ENCODE measurements at regions not wholly inside any gene's neighbourhood (a gene's known extent, or its start where the extent isn't known, plus 50 kb on each side); places are given as distances from the start of the nearest gene placed in this dataset.

GRCh38 chr10:108691126-108691525, 1232.2 kb downstream of the XPNPEP1 start:
- H3K4me1 ChIP-seq (ENCODE audit: control insufficient read depth in 1 of 2, insufficient read depth in 2 of 2, low read length in 2 of 2), result no peaks in the 10 kb centered on the region
- H3K4me3 ChIP-seq (ENCODE audit: low read length in 2 of 2), result no peak overlapping the region
- no peaks in the 10 kb centered on the region for H3K27me3 ChIP-seq (ENCODE audit: control insufficient read depth in 1 of 2, insufficient read depth in 2 of 2, low read length in 1 of 2)
- no peak overlapping the region for H3K27ac ChIP-seq (ENCODE audit: low read depth in 1 of 2, low read length in 2 of 2)
- no peak for ATAC-seq (ENCODE audit: low FRiP score)
- intact Hi-C loops (cut with DNase I), result no loop called here
- H3K9me3 ChIP-seq (ENCODE audit: control insufficient read depth, low read length), result no peaks in the 10 kb centered on the region
- 58 to 59% methylated on average over 1 of the region's 1 CpG for WGBS, 2 donors
- DNase-seq, result no peak
- no peaks in the 10 kb centered on the region for H3K36me3 ChIP-seq (ENCODE audit: control insufficient read depth in 1 of 2, insufficient read depth in 2 of 2, low read length in 1 of 2)

GRCh38 chr10:108690530-108690929, 1232.8 kb downstream of the XPNPEP1 start:
- Histone ChIP-seq H3K4me3 (ENCODE audit: low read length in 2 of 2) (no peak overlapping the region), H3K9me3 (ENCODE audit: control insufficient read depth, low read length) (no peaks in the 10 kb centered on the region), H3K27me3 (ENCODE audit: control insufficient read depth in 1 of 2, insufficient read depth in 2 of 2, low read length in 1 of 2) (no peaks in the 10 kb centered on the region), H3K27ac (ENCODE audit: low read depth in 1 of 2, low read length in 2 of 2) (no peak overlapping the region), H3K4me1 (ENCODE audit: control insufficient read depth in 1 of 2, insufficient read depth in 2 of 2, low read length in 2 of 2) (no peaks in the 10 kb centered on the region), H3K36me3 (ENCODE audit: control insufficient read depth in 1 of 2, insufficient read depth in 2 of 2, low read length in 1 of 2) (no peaks in the 10 kb centered on the region)
- intact Hi-C loops (cut with DNase I), result no loop called here
- DNase-seq (no peak), ATAC-seq (ENCODE audit: low FRiP score) (no peak)
- WGBS, 2 donors, result 79 to 87% methylated on average over 6 of the region's 6 CpGs

GRCh38 chr10:108689891-108690290, 1233.4 kb downstream of the XPNPEP1 start:
- no peak overlapping the region for H3K27ac ChIP-seq (ENCODE audit: low read depth in 1 of 2, low read length in 2 of 2)
- H3K36me3 ChIP-seq (ENCODE audit: control insufficient read depth in 1 of 2, insufficient read depth in 2 of 2, low read length in 1 of 2), result no peaks in the 10 kb centered on the region
- H3K4me1 ChIP-seq (ENCODE audit: control insufficient read depth in 1 of 2, insufficient read depth in 2 of 2, low read length in 2 of 2), result no peaks in the 10 kb centered on the region
- intact Hi-C loops (cut with DNase I), result no loop called here
- DNase-seq (no peak), ATAC-seq (ENCODE audit: low FRiP score) (no peak)
- no peaks in the 10 kb centered on the region for H3K9me3 ChIP-seq (ENCODE audit: control insufficient read depth, low read length)
- no peaks in the 10 kb centered on the region for H3K27me3 ChIP-seq (ENCODE audit: control insufficient read depth in 1 of 2, insufficient read depth in 2 of 2, low read length in 1 of 2)
- H3K4me3 ChIP-seq (ENCODE audit: low read length in 2 of 2), result no peak overlapping the region

- no peaks in the 10 kb centered on the region for H3K36me3 ChIP-seq (ENCODE audit: control insufficient read depth in 1 of 2, insufficient read depth in 2 of 2, low read length in 1 of 2)
- DNase-seq, result no peak
- WGBS, 2 donors, result 81 to 83% methylated on average over 2 of the region's 2 CpGs
- intact Hi-C loops (cut with DNase I), result no loop called here
- no peaks in the 10 kb centered on the region for H3K27me3 ChIP-seq (ENCODE audit: control insufficient read depth in 1 of 2, insufficient read depth in 2 of 2, low read length in 1 of 2)
- no peak for ATAC-seq (ENCODE audit: low FRiP score)
- no peaks in the 10 kb centered on the region for H3K9me3 ChIP-seq (ENCODE audit: control insufficient read depth, low read length)
- no peak overlapping the region for H3K27ac ChIP-seq (ENCODE audit: low read depth in 1 of 2, low read length in 2 of 2)
- no peak overlapping the region for H3K4me3 ChIP-seq (ENCODE audit: low read length in 2 of 2)
- no peaks in the 10 kb centered on the region for H3K4me1 ChIP-seq (ENCODE audit: control insufficient read depth in 1 of 2, insufficient read depth in 2 of 2, low read length in 2 of 2)
Measured at GRCh38 chr10:108688314-108688713, 1235.0 kb downstream of the XPNPEP1 start.

- Histone ChIP-seq H3K27me3 (ENCODE audit: control insufficient read depth in 1 of 2, insufficient read depth in 2 of 2, low read length in 1 of 2) (no peaks in the 10 kb centered on the region), H3K9me3 (ENCODE audit: control insufficient read depth, low read length) (no peaks in the 10 kb centered on the region), H3K27ac (ENCODE audit: low read depth in 1 of 2, low read length in 2 of 2) (no peak overlapping the region), H3K4me3 (ENCODE audit: low read length in 2 of 2) (no peak overlapping the region), H3K36me3 (ENCODE audit: control insufficient read depth in 1 of 2, insufficient read depth in 2 of 2, low read length in 1 of 2) (no peaks in the 10 kb centered on the region), H3K4me1 (ENCODE audit: control insufficient read depth in 1 of 2, insufficient read depth in 2 of 2, low read length in 2 of 2) (no peaks in the 10 kb centered on the region)
- intact Hi-C loops (cut with DNase I), result no loop called here
- no peak for ATAC-seq (ENCODE audit: low FRiP score)
- no peak for DNase-seq
- 78 to 88% methylated on average over 4 of the region's 4 CpGs for WGBS, 2 donors
Measured at GRCh38 chr10:108685863-108686531, 1237.3 kb downstream of the XPNPEP1 start.

GRCh38 chr10:108684431-108684830, 1238.9 kb downstream of the XPNPEP1 start:
- no peak for ATAC-seq (ENCODE audit: low FRiP score)
- WGBS, 2 donors, result 12 to 20% methylated on average over 2 of the region's 2 CpGs

GRCh38 chr10:108673741-108674140, 1249.6 kb downstream of the XPNPEP1 start:
- intact Hi-C loops (cut with DNase I), result no loop called here

More at GRCh38 chr10:108684431-108684830, 1238.9 kb downstream of the XPNPEP1 start:
- no peaks in the 10 kb centered on the region for H3K4me1 ChIP-seq (ENCODE audit: control insufficient read depth in 1 of 2, insufficient read depth in 2 of 2, low read length in 2 of 2)
- H3K9me3 ChIP-seq (ENCODE audit: control insufficient read depth, low read length), result no peaks in the 10 kb centered on the region
- no peak for DNase-seq
- H3K27me3 ChIP-seq (ENCODE audit: control insufficient read depth in 1 of 2, insufficient read depth in 2 of 2, low read length in 1 of 2), result no peaks in the 10 kb centered on the region
- H3K36me3 ChIP-seq (ENCODE audit: control insufficient read depth in 1 of 2, insufficient read depth in 2 of 2, low read length in 1 of 2), result no peaks in the 10 kb centered on the region
- intact Hi-C loops (cut with DNase I), result no loop called here
- H3K4me3 ChIP-seq (ENCODE audit: low read length in 2 of 2), result no peak overlapping the region
- no peak overlapping the region for H3K27ac ChIP-seq (ENCODE audit: low read depth in 1 of 2, low read length in 2 of 2)

GRCh38 chr10:108663587-108663986, 1259.7 kb downstream of the XPNPEP1 start:
- Histone ChIP-seq H3K4me3 (ENCODE audit: low read length in 2 of 2) (no peak overlapping the region), H3K36me3 (ENCODE audit: control insufficient read depth in 1 of 2, insufficient read depth in 2 of 2, low read length in 1 of 2) (no peaks in the 10 kb centered on the region)
- WGBS, 2 donors, result 51 to 61% methylated on average over 1 of the region's 1 CpG

More at GRCh38 chr10:108673741-108674140, 1249.6 kb downstream of the XPNPEP1 start:
- Histone ChIP-seq H3K4me3 (ENCODE audit: low read length in 2 of 2) (no peak overlapping the region), H3K27me3 (ENCODE audit: control insufficient read depth in 1 of 2, insufficient read depth in 2 of 2, low read length in 1 of 2) (no peaks in the 10 kb centered on the region), H3K9me3 (ENCODE audit: control insufficient read depth, low read length) (peaks cover 2% of the 10 kb centered on the region), H3K4me1 (ENCODE audit: control insufficient read depth in 1 of 2, insufficient read depth in 2 of 2, low read length in 2 of 2) (no peaks in the 10 kb centered on the region), H3K27ac (ENCODE audit: low read depth in 1 of 2, low read length in 2 of 2) (no peak overlapping the region), H3K36me3 (ENCODE audit: control insufficient read depth in 1 of 2, insufficient read depth in 2 of 2, low read length in 1 of 2) (no peaks in the 10 kb centered on the region)
- ATAC-seq (ENCODE audit: low FRiP score) (no peak), DNase-seq (no peak)

GRCh38 chr10:108662975-108663374, 1260.3 kb downstream of the XPNPEP1 start:
- H3K27ac ChIP-seq (ENCODE audit: low read depth in 1 of 2, low read length in 2 of 2), result no peak overlapping the region
- H3K27me3 ChIP-seq (ENCODE audit: control insufficient read depth in 1 of 2, insufficient read depth in 2 of 2, low read length in 1 of 2), result no peaks in the 10 kb centered on the region
- ATAC-seq (ENCODE audit: low FRiP score), result no peak
- no peaks in the 10 kb centered on the region for H3K36me3 ChIP-seq (ENCODE audit: control insufficient read depth in 1 of 2, insufficient read depth in 2 of 2, low read length in 1 of 2)
- no peaks in the 10 kb centered on the region for H3K9me3 ChIP-seq (ENCODE audit: control insufficient read depth, low read length)
- DNase-seq, result no peak
- intact Hi-C loops (cut with DNase I), result no loop called here
- H3K4me1 ChIP-seq (ENCODE audit: control insufficient read depth in 1 of 2, insufficient read depth in 2 of 2, low read length in 2 of 2), result no peaks in the 10 kb centered on the region
- no peak overlapping the region for H3K4me3 ChIP-seq (ENCODE audit: low read length in 2 of 2)
- WGBS, 2 donors, result 65 to 73% methylated on average over 2 of the region's 2 CpGs

More at GRCh38 chr10:108663587-108663986, 1259.7 kb downstream of the XPNPEP1 start:
- ATAC-seq (ENCODE audit: low FRiP score) (no peak), DNase-seq (no peak)
- Histone ChIP-seq H3K27ac (ENCODE audit: low read depth in 1 of 2, low read length in 2 of 2) (no peak overlapping the region), H3K27me3 (ENCODE audit: control insufficient read depth in 1 of 2, insufficient read depth in 2 of 2, low read length in 1 of 2) (no peaks in the 10 kb centered on the region), H3K9me3 (ENCODE audit: control insufficient read depth, low read length) (no peaks in the 10 kb centered on the region), H3K4me1 (ENCODE audit: control insufficient read depth in 1 of 2, insufficient read depth in 2 of 2, low read length in 2 of 2) (no peaks in the 10 kb centered on the region)
- intact Hi-C loops (cut with DNase I), result no loop called here
